ENCODE measurements at regions not wholly inside any gene's neighbourhood (a gene's known extent, or its start where the extent isn't known, plus 50 kb on each side); places are given as distances from the start of the nearest gene placed in this dataset.

- Histone ChIP-seq H2AFZ (ENCODE audit: low read depth, low read length, severe bottlenecking) (no peak overlapping the region), H3K9me2 (replicated peaks; ENCODE audit: insufficient read depth, low read length) (no peaks in the 10 kb centered on the region; the same call in 1 of the 2 replicates), H3K4me3 (ENCODE audit: insufficient read depth, low read length, poor library complexity, severe bottlenecking) (no peak overlapping the region), H3F3A (ENCODE audit: insufficient read depth) (no peaks in the 10 kb centered on the region), H3K9ac (ENCODE audit: low read length) (no peak overlapping the region), H3K9me3 (ENCODE audit: insufficient read depth, low read length) (no peaks in the 10 kb centered on the region), H3K27me3 (ENCODE audit: low read length) (no peaks in the 10 kb centered on the region), H3K4me2 (ENCODE audit: low read depth, low read length, poor library complexity, severe bottlenecking) (no peak overlapping the region), H3K79me2 (ENCODE audit: insufficient read depth, low read length) (no peaks in the 10 kb centered on the region), H4K20me1 (ENCODE audit: low read depth, low read length) (no peaks in the 10 kb centered on the region), H3K27ac (ENCODE audit: low read depth, low read length) (no peak overlapping the region), H3K36me3 (ENCODE audit: low read length) (no peaks in the 10 kb centered on the region)
- no peak for TF ChIP-seq EZH2phosphoT487 (conservative IDR thresholded peaks at IDR 0.05; ENCODE audit: low read length)
- TF ChIP-seq, protein P1, sequence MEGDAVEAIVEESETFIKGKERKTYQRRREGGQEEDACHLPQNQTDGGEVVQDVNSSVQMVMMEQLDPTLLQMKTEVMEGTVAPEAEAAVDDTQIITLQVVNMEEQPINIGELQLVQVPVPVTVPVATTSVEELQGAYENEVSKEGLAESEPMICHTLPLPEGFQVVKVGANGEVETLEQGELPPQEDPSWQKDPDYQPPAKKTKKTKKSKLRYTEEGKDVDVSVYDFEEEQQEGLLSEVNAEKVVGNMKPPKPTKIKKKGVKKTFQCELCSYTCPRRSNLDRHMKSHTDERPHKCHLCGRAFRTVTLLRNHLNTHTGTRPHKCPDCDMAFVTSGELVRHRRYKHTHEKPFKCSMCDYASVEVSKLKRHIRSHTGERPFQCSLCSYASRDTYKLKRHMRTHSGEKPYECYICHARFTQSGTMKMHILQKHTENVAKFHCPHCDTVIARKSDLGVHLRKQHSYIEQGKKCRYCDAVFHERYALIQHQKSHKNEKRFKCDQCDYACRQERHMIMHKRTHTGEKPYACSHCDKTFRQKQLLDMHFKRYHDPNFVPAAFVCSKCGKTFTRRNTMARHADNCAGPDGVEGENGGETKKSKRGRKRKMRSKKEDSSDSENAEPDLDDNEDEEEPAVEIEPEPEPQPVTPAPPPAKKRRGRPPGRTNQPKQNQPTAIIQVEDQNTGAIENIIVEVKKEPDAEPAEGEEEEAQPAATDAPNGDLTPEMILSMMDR (IDR thresholded peaks at IDR 0.05; ENCODE audit: insufficient read depth, low read length, poor library complexity, severe bottlenecking), result no peak
Observed at GRCh38 chr1:90564164-90564563, 152.9 kb downstream of the BARHL2 start.

GRCh38 chr1:90562892-90563291 is 154.2 kb downstream of the BARHL2 start:
- H3K27ac ChIP-seq (ENCODE audit: low read depth, low read length), result no peak overlapping the region
- TF ChIP-seq, protein P1 (IDR thresholded peaks at IDR 0.05; ENCODE audit: insufficient read depth, low read length, poor library complexity, severe bottlenecking), result no peak
- TF ChIP-seq EZH2phosphoT487 (conservative IDR thresholded peaks at IDR 0.05; ENCODE audit: low read length), result no peak
- no peaks in the 10 kb centered on the region for H3K79me2 ChIP-seq (ENCODE audit: insufficient read depth, low read length)
- H3F3A ChIP-seq (ENCODE audit: insufficient read depth), result no peaks in the 10 kb centered on the region
- no peak overlapping the region for H3K9ac ChIP-seq (ENCODE audit: low read length)
- H3K9me2 ChIP-seq (replicated peaks; ENCODE audit: insufficient read depth, low read length), result no peaks in the 10 kb centered on the region; the same call in 1 of the 2 replicates
- H4K20me1 ChIP-seq (ENCODE audit: low read depth, low read length), result no peaks in the 10 kb centered on the region
- H3K4me2 ChIP-seq (ENCODE audit: low read depth, low read length, poor library complexity, severe bottlenecking), result no peak overlapping the region
- no peak overlapping the region for H2AFZ ChIP-seq (ENCODE audit: low read depth, low read length, severe bottlenecking)
- no peaks in the 10 kb centered on the region for H3K9me3 ChIP-seq (ENCODE audit: insufficient read depth, low read length)
- H3K4me3 ChIP-seq (ENCODE audit: insufficient read depth, low read length, poor library complexity, severe bottlenecking), result no peak overlapping the region
- no peaks in the 10 kb centered on the region for H3K27me3 ChIP-seq (ENCODE audit: low read length)
- no peaks in the 10 kb centered on the region for H3K36me3 ChIP-seq (ENCODE audit: low read length)

DNA sequence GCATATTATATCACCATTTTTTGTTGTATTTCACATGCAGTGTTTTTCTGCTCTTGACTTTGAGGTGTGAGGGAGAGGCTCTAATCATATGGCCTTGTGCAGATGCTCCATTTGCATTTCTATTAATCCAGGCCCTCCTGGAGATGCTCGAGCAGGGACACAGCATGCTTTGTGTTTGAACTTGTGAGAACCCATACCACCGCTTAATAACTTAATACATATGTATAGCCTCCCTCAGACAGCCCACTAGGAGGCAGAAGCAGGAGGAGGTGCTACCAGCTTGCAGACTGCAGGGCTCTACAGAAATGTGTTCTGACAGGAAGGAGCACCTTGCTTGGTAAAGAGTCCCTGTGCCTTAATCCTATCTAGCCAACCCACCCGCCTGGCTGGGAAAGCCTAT is 155.2 kb downstream of the BARHL2 start:
- H3K9me2 ChIP-seq (replicated peaks; ENCODE audit: insufficient read depth, low read length), result no peaks in the 10 kb centered on the region; the same call in 1 of the 2 replicates
- no peak overlapping the region for H3K9ac ChIP-seq (ENCODE audit: low read length)
- no peaks in the 10 kb centered on the region for H3K9me3 ChIP-seq (ENCODE audit: insufficient read depth, low read length)
- H3K27ac ChIP-seq (ENCODE audit: low read depth, low read length), result no peak overlapping the region
- H3K4me2 ChIP-seq (ENCODE audit: low read depth, low read length, poor library complexity, severe bottlenecking), result no peak overlapping the region
- H3K4me3 ChIP-seq (ENCODE audit: insufficient read depth, low read length, poor library complexity, severe bottlenecking), result no peak overlapping the region
- H4K20me1 ChIP-seq (ENCODE audit: low read depth, low read length), result no peaks in the 10 kb centered on the region
- no peak for TF ChIP-seq EZH2phosphoT487 (conservative IDR thresholded peaks at IDR 0.05; ENCODE audit: low read length)
- TF ChIP-seq, protein P1 (IDR thresholded peaks at IDR 0.05; ENCODE audit: insufficient read depth, low read length, poor library complexity, severe bottlenecking), result no peak
- no peaks in the 10 kb centered on the region for H3K79me2 ChIP-seq (ENCODE audit: insufficient read depth, low read length)
- H3K27me3 ChIP-seq (ENCODE audit: low read length), result no peaks in the 10 kb centered on the region
- no peak overlapping the region for H2AFZ ChIP-seq (ENCODE audit: low read depth, low read length, severe bottlenecking)
- no peaks in the 10 kb centered on the region for H3K36me3 ChIP-seq (ENCODE audit: low read length)
- no peaks in the 10 kb centered on the region for H3F3A ChIP-seq (ENCODE audit: insufficient read depth)

Measured in SU-DHL-6 (cell line).